Smooth muscle cell (in vitro differentiated cells): ENCODE measurements at regions not wholly inside any gene's neighbourhood (a gene's known extent, or its start where the extent isn't known, plus 50 kb on each side); places are given as distances from the start of the nearest gene placed in this dataset.

Experiments
- DNase-seq: peaks from one replicate; lab custom pipeline; 2025; ENCODE audit not compliant: unreplicated experiment; lab: John Stamatoyannopoulos, UW
- H2AFZ ChIP-seq: fragments of 200-600 bp; sonication (generic); 2 replicates; pipeline ENCODE4 v1.6.0; 2016; ENCODE audit warnings: antibody characterized with exemption, low read depth, mild to moderate bottlenecking
- H3F3A ChIP-seq: fragments of 200-600 bp; sonication (generic); 2 replicates; pipeline ENCODE4 v1.6.0; 2017; ENCODE audit warnings: antibody characterized with exemption, low read depth
- H3K27ac ChIP-seq: fragments of 200-600 bp; sonication (generic); 2 replicates; pipeline ENCODE4 v1.5.1; 2016; ENCODE audit warnings: low read depth, mild to moderate bottlenecking
- H3K27me3 ChIP-seq: fragments of 200-600 bp; sonication (generic); 2 replicates; pipeline ENCODE4 v1.6.1; 2016; ENCODE audit warnings: low read depth, mild to moderate bottlenecking
- H3K36me3 ChIP-seq: fragments of 200-600 bp; sonication (generic); 2 replicates; pipeline ENCODE4 v1.5.1; 2016; ENCODE audit warnings: low read depth
- H3K4me1 ChIP-seq: fragments of 200-600 bp; sonication (generic); 2 replicates; pipeline ENCODE4 v1.5.1; 2016; ENCODE audit warnings: low read depth
- H3K4me2 ChIP-seq: fragments of 200-600 bp; sonication (generic); 2 replicates; pipeline ENCODE4 v1.6.0; 2016; ENCODE audit warnings: mild to moderate bottlenecking
- H3K4me3 ChIP-seq: fragments of 200-600 bp; sonication (generic); 2 replicates; pipeline ENCODE4 v1.5.1; 2016; ENCODE audit warnings: mild to moderate bottlenecking
- H3K79me2 ChIP-seq: fragments of 200-600 bp; sonication (generic); 2 replicates; pipeline ENCODE4 v1.6.0; 2016; ENCODE audit warnings: low read depth, mild to moderate bottlenecking
- H3K9ac ChIP-seq: fragments of 200-600 bp; sonication (generic); 2 replicates; pipeline ENCODE4 v1.6.0; 2016; ENCODE audit warnings: low read depth
- H3K9me3 ChIP-seq: fragments of 200-600 bp; sonication (generic); replicated peaks from 2 replicates; pipeline ENCODE4 v1.5.1; 2016; ENCODE audit warnings: low read depth
- H4K20me1 ChIP-seq: fragments of 200-600 bp; sonication (generic); 2 replicates; pipeline ENCODE4 v1.6.0; 2016; ENCODE audit warnings: low read depth
- CTCF ChIP-seq: fragments of 200-600 bp; sonication (generic); IDR thresholded peaks from 2 replicates; pipeline ENCODE4 v1.5.1; 2017; ENCODE audit warnings: borderline replicate concordance, mild to moderate bottlenecking, antibody characterized with exemption; ENCODE audit not compliant: insufficient read depth, poor library complexity, severe bottlenecking
- WGBS: methylation state at CpG from one replicate; pipeline ENCODE4 v1.1.7; 2016; ENCODE audit warnings: low lambda C conversion rate; 5-methylcytosine and 5-hydroxymethylcytosine counted together

- no peaks in the 10 kb centered on the region for H3K27me3 ChIP-seq
- no peaks in the 10 kb centered on the region for H3K36me3 ChIP-seq
- TF ChIP-seq CTCF = no peak
- DNase-seq = no peak
- H2AFZ ChIP-seq = peak overlapping the region; percentile 86
- H3K4me3 ChIP-seq = peak overlapping the region; percentile 6
- no peaks in the 10 kb centered on the region for H4K20me1 ChIP-seq
- no peak overlapping the region for H3K9ac ChIP-seq
- H3K79me2 ChIP-seq = no peaks in the 10 kb centered on the region
- peak overlapping the region; percentile 42 for H3K4me2 ChIP-seq
- H3K27ac ChIP-seq = peak overlapping the region; percentile 64
- H3K4me1 ChIP-seq = peaks cover 21% of the 10 kb centered on the region
- no peaks in the 10 kb centered on the region for H3K9me3 ChIP-seq
- peaks cover 10% of the 10 kb centered on the region for H3F3A ChIP-seq
- WGBS = 9% methylated on average over 6 of the region's 6 CpGs
Measured at GRCh38 chr3:64945171-64945729, 257.4 kb upstream of the ADAMTS9 start.

- no peak overlapping the region for H3K4me3 ChIP-seq
- H3F3A ChIP-seq = peaks cover 10% of the 10 kb centered on the region
Measured at GRCh38 chr3:64943866-64944265, 256.1 kb upstream of the ADAMTS9 start.

GRCh38 chr3:64940596-64941348 is 253.0 kb upstream of the ADAMTS9 start:
- WGBS = 94% methylated on average over 10 of the region's 10 CpGs
- H3K27ac ChIP-seq = no peak overlapping the region
- no peaks in the 10 kb centered on the region for H3K79me2 ChIP-seq
- H3K9ac ChIP-seq = no peak overlapping the region
- no peaks in the 10 kb centered on the region for H3K27me3 ChIP-seq
- H3K4me2 ChIP-seq = no peak overlapping the region
- H3F3A ChIP-seq = peaks cover 10% of the 10 kb centered on the region
- no peaks in the 10 kb centered on the region for H4K20me1 ChIP-seq
- H3K9me3 ChIP-seq = no peaks in the 10 kb centered on the region
- H3K4me1 ChIP-seq = peaks cover 19% of the 10 kb centered on the region
- no peak for TF ChIP-seq CTCF
- H2AFZ ChIP-seq = no peak overlapping the region
- H3K4me3 ChIP-seq = no peak overlapping the region
- H3K36me3 ChIP-seq = no peaks in the 10 kb centered on the region
- no peak for DNase-seq

More at GRCh38 chr3:64943866-64944265, 256.1 kb upstream of the ADAMTS9 start:
- Histone ChIP-seq H2AFZ (no peak overlapping the region), H3K9ac (no peak overlapping the region), H3K4me2 (no peak overlapping the region), H3K79me2 (no peaks in the 10 kb centered on the region), H3K36me3 (no peaks in the 10 kb centered on the region), H4K20me1 (no peaks in the 10 kb centered on the region), H3K9me3 (no peaks in the 10 kb centered on the region), H3K4me1 (peaks cover 21% of the 10 kb centered on the region), H3K27ac (no peak overlapping the region), H3K27me3 (no peaks in the 10 kb centered on the region)
- no peak for DNase-seq
- WGBS = 82% methylated on average over 4 of the region's 4 CpGs
- TF ChIP-seq CTCF = no peak
